Tibial nerve (tissue), 4 donors: ENCODE measurements at regions not wholly inside any gene's neighbourhood (a gene's known extent, or its start where the extent isn't known, plus 50 kb on each side); places are given as distances from the start of the nearest gene placed in this dataset.

Source experiments
- DNase-seq, 2 donors: peaks; one replicate each; pipeline ENCODE4 v3.0.0-alpha.2; 2019; ENCODE audit warnings: low spot score in 2 of 2
- H3K27ac ChIP-seq, 4 donors: fragments of 200-600 bp; sonication (generic) in 3 of 4; one replicate each; pipeline ENCODE4 v1.5.1; 2017 to 2019; ENCODE audit warnings: mild to moderate bottlenecking in 1 of 4
- H3K27me3 ChIP-seq, 2 donors: fragments of 200-600 bp; sonication (generic) in 1 of 2; one replicate each; pipeline versions ENCODE4 v1.5.1 to v1.6.0; 2017 to 2019
- H3K36me3 ChIP-seq, 3 donors: fragments of 200-600 bp; sonication (generic); one replicate each; pipeline ENCODE4 v1.5.1; 2018 to 2019
- H3K4me1 ChIP-seq, 4 donors: fragments of 200-600 bp; sonication (generic) in 3 of 4; one replicate each; pipeline ENCODE4 v1.5.1; 2017 to 2019
- H3K4me3 ChIP-seq, 4 donors: fragments of 200-600 bp; sonication (generic) in 3 of 4; one replicate each; pipeline ENCODE4 v1.5.1; 2017 to 2019; ENCODE audit warnings: mild to moderate bottlenecking in 1 of 4, moderate library complexity in 1 of 4
- H3K9me3 ChIP-seq, 4 donors: fragments of 200-600 bp; sonication (generic) in 3 of 4; one replicate each; pipeline ENCODE4 v1.5.1; 2017 to 2019
- CTCF ChIP-seq, 5 experiments: fragments of 200-600 bp in 3 of 5; fragments of 450-650 bp in 2 of 5; sonication (generic) in 3 of 5; IDR thresholded peaks; one replicate each; pipeline ENCODE4 v1.5.1; 2016 to 2019; ENCODE audit warnings: antibody characterized with exemption in 5 of 5, mild to moderate bottlenecking in 3 of 5, moderate library complexity in 2 of 5
- EP300 ChIP-seq, 2 donors: sonication (generic); formaldehyde crosslinking; IDR thresholded peaks; one replicate each; pipeline ENCODE4 v1.6.1; 2017; ENCODE audit warnings: antibody characterized with exemption in 2 of 2, mild to moderate bottlenecking in 1 of 2
- POLR2A ChIP-seq, 2 donors: fragments of 450-650 bp; IDR thresholded peaks; one replicate each; pipeline ENCODE4 v1.6.1; 2017; ENCODE audit warnings: antibody characterized with exemption in 2 of 2, mild to moderate bottlenecking in 2 of 2, moderate library complexity in 2 of 2
- WGBS, 2 donors: methylation state at CpG; one replicate each; pipeline ENCODE4 v1.1.5; 2018; 5-methylcytosine and 5-hydroxymethylcytosine counted together

- Histone ChIP-seq H3K36me3 (no peaks in the 10 kb centered on the region), H3K4me3 (no peak overlapping the region), H3K4me1 (no peaks in the 10 kb centered on the region), H3K27ac (no peak overlapping the region), H3K27me3 (no peaks in the 10 kb centered on the region), H3K9me3 (no peaks in the 10 kb centered on the region)
- no peak for DNase-seq
- TF ChIP-seq POLR2A (IDR thresholded peaks at IDR 0.05) = no peak
- no peak for TF ChIP-seq EP300 (IDR thresholded peaks at IDR 0.05)
- TF ChIP-seq CTCF (IDR thresholded peaks at IDR 0.05) = no peak
- WGBS, 2 donors = 88 to 90% methylated on average over 8 to 9 of the region's 9 CpGs
Measured at GRCh38 chr18:78661316-78661715, 318.3 kb upstream of the SALL3 start.

GRCh38 chr18:78662879-78663278, 316.7 kb upstream of the SALL3 start:
- TF ChIP-seq CTCF (IDR thresholded peaks at IDR 0.05) = no peak
- no peak for TF ChIP-seq EP300 (IDR thresholded peaks at IDR 0.05)
- TF ChIP-seq POLR2A (IDR thresholded peaks at IDR 0.05) = no peak
- Histone ChIP-seq H3K36me3 (no peaks in the 10 kb centered on the region), H3K27ac (no peak overlapping the region), H3K4me3 (no peak overlapping the region), H3K9me3 (no peaks in the 10 kb centered on the region), H3K27me3 (no peaks in the 10 kb centered on the region), H3K4me1 (no peaks in the 10 kb centered on the region)
- DNase-seq = no peak
- 88 to 89% methylated on average over 9 of the region's 9 CpGs for WGBS, 2 donors

- WGBS, 2 donors = 82% methylated on average over 13 of the region's 13 CpGs
- H3K9me3 ChIP-seq = no peaks in the 10 kb centered on the region
- no peaks in the 10 kb centered on the region for H3K36me3 ChIP-seq
- H3K4me3 ChIP-seq = no peak overlapping the region
- no peaks in the 10 kb centered on the region for H3K4me1 ChIP-seq
- DNase-seq = no peak
- H3K27me3 ChIP-seq = no peaks in the 10 kb centered on the region
- no peak for TF ChIP-seq CTCF (IDR thresholded peaks at IDR 0.05)
- no peak for TF ChIP-seq POLR2A (IDR thresholded peaks at IDR 0.05)
- no peak for TF ChIP-seq EP300 (IDR thresholded peaks at IDR 0.05)
- no peak overlapping the region for H3K27ac ChIP-seq
Measured at GRCh38 chr18:78664048-78664447, 315.6 kb upstream of the SALL3 start.

GRCh38 chr18:78664848-78665247, 314.8 kb upstream of the SALL3 start:
- WGBS, 2 donors = 91 to 92% methylated on average over 5 of the region's 5 CpGs
- TF ChIP-seq EP300 (IDR thresholded peaks at IDR 0.05) (no peak), CTCF (IDR thresholded peaks at IDR 0.05) (no peak), POLR2A (IDR thresholded peaks at IDR 0.05) (no peak)
- DNase-seq = no peak

GRCh38 chr18:78665644-78666043, 314.0 kb upstream of the SALL3 start:
- Histone ChIP-seq H3K9me3 (no peaks in the 10 kb centered on the region), H3K27ac (no peak overlapping the region), H3K4me3 (no peak overlapping the region), H3K27me3 (no peaks in the 10 kb centered on the region), H3K4me1 (no peaks in the 10 kb centered on the region), H3K36me3 (no peaks in the 10 kb centered on the region)
- no peak for DNase-seq
- TF ChIP-seq POLR2A (IDR thresholded peaks at IDR 0.05) (no peak), CTCF (IDR thresholded peaks at IDR 0.05) (no peak), EP300 (IDR thresholded peaks at IDR 0.05) (no peak)
- 90 to 93% methylated on average over 10 of the region's 10 CpGs for WGBS, 2 donors

More at GRCh38 chr18:78664848-78665247, 314.8 kb upstream of the SALL3 start:
- Histone ChIP-seq H3K9me3 (no peaks in the 10 kb centered on the region), H3K36me3 (no peaks in the 10 kb centered on the region), H3K4me3 (no peak overlapping the region), H3K4me1 (no peaks in the 10 kb centered on the region), H3K27ac (no peak overlapping the region), H3K27me3 (no peaks in the 10 kb centered on the region)
